HL-60 (cell line): ENCODE measurements at regions not wholly inside any gene's neighbourhood (a gene's known extent, or its start where the extent isn't known, plus 50 kb on each side); places are given as distances from the start of the nearest gene placed in this dataset.

Experiments
- DNase-seq, 2 experiments: peaks; one replicate each; pipeline ENCODE4 v3.0.0-alpha.2; 2010 to 2020; ENCODE audit warnings: low read depth in 1 of 2, low spot score in 1 of 2
- H3K27ac ChIP-seq: fragments of 250-450 bp; sonication (Bioruptor Pico); replicated peaks from 2 replicates; pipeline ENCODE4 v1.5.1; 2020; ENCODE audit warnings: mild to moderate bottlenecking, moderate library complexity
- H3K27me3 ChIP-seq: fragments of 250-450 bp; sonication (Bioruptor Pico); 2 replicates; pipeline ENCODE4 v1.5.1; 2021; ENCODE audit warnings: mild to moderate bottlenecking, moderate library complexity; ENCODE audit not compliant: insufficient read depth, poor library complexity, severe bottlenecking
- H3K4me3 ChIP-seq: replicated peaks from 2 replicates; pipeline ENCODE4 v1.5.1; 2011; ENCODE audit warnings: mild to moderate bottlenecking, control low read depth, low read length; ENCODE audit not compliant: insufficient read depth
- CTCF ChIP-seq: IDR thresholded peaks from one replicate; pipeline ENCODE4 v1.5.1; 2011; ENCODE audit warnings: low read length, control low read depth, inconsistent platforms; ENCODE audit not compliant: insufficient read depth
- GABPA ChIP-seq: IDR thresholded peaks from 2 replicates; pipeline ENCODE4 v1.6.1; 2012; ENCODE audit warnings: low read depth
- POLR2AphosphoS5 ChIP-seq: IDR thresholded peaks from 2 replicates; pipeline ENCODE4 v1.6.1; 2012; ENCODE audit warnings: low read depth
- REST ChIP-seq: IDR thresholded peaks from 2 replicates; pipeline ENCODE4 v1.6.1; 2012; ENCODE audit warnings: low read depth; ENCODE audit not compliant: insufficient replicate concordance
- SPI1 ChIP-seq: IDR thresholded peaks from 2 replicates; pipeline ENCODE4 v1.6.1; 2012; ENCODE audit warnings: low read depth, mild to moderate bottlenecking, borderline replicate concordance

DNA sequence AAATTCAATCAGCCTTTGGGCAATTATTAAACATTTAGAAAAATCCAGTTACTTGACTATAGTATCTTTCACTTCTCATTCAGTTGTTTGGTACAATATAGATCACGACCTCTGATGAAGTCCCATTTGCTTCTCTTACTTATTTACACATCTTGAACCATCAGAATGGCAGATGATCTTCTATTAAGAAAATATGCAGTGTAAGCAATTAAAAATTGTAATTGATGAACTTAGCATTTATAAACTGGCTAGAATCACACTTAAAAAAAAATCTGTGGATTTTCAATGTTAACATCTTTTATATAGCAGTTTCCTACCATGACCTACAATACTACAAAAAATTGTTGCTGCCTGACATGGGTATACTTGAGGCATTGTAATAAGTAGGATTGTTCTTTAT, 395.5 kb upstream of the CNTN4 start:
- no peak for DNase-seq
- Histone ChIP-seq H3K4me3 (no peak overlapping the region), H3K27ac (no peak overlapping the region), H3K27me3 (no peaks in the 10 kb centered on the region)
- TF ChIP-seq REST (no peak), POLR2AphosphoS5 (no peak), GABPA (no peak), SPI1 (no peak), CTCF (no peak)

- TF ChIP-seq SPI1 = no peak
- DNase-seq = no peak
- Histone ChIP-seq H3K27me3 (no peaks in the 10 kb centered on the region), H3K27ac (no peak overlapping the region), H3K4me3 (no peak overlapping the region)
These were observed 388.0 kb upstream of the CNTN4 start for GRCh38 chr3:1710663-1711062.

- no peak for TF ChIP-seq REST
- no peak for TF ChIP-seq CTCF
- no peak for TF ChIP-seq GABPA
- no peak for TF ChIP-seq POLR2AphosphoS5
- no peak for TF ChIP-seq SPI1
- H3K27ac ChIP-seq = no peak overlapping the region
These were observed 381.1 kb upstream of the CNTN4 start for GRCh38 chr3:1717524-1717923.

GRCh38 chr3:1723726-1724125, 374.9 kb upstream of the CNTN4 start:
- no peak overlapping the region for H3K27ac ChIP-seq
- no peak for DNase-seq
- no peaks in the 10 kb centered on the region for H3K27me3 ChIP-seq
- no peak overlapping the region for H3K4me3 ChIP-seq
- no peak for TF ChIP-seq GABPA

More at GRCh38 chr3:1717524-1717923, 381.1 kb upstream of the CNTN4 start:
- no peak overlapping the region for H3K4me3 ChIP-seq
- no peaks in the 10 kb centered on the region for H3K27me3 ChIP-seq
- no peak for DNase-seq

DNA sequence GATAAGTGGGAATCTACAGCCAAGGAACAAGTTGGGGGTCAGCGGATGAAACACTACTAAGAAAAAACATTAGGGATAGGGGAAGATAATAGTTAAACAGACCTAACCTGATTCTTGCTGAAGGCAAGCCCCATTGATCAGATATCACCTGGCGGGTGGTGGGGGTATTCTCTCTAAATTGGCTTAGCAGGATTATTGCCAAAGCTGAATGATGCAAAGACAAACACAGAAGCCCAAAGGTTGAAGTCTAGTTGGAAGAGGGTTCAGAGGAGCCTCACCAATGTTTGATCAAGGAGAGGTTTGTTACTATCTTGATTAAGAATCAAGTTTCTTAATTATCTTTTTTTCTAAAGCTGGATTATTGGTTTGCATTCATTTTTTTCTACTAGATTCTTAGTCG, 371.9 kb upstream of the CNTN4 start:
- Histone ChIP-seq H3K27ac (no peak overlapping the region), H3K4me3 (no peak overlapping the region), H3K27me3 (no peaks in the 10 kb centered on the region)
- DNase-seq = no peak
- TF ChIP-seq POLR2AphosphoS5 = no peak
- no peak for TF ChIP-seq REST
- TF ChIP-seq SPI1 = no peak
- TF ChIP-seq CTCF = no peak
- no peak for TF ChIP-seq GABPA
